Stomach (tissue), 4 donors: ENCODE measurements at regions not wholly inside any gene's neighbourhood (a gene's known extent, or its start where the extent isn't known, plus 50 kb on each side); places are given as distances from the start of the nearest gene placed in this dataset.

Source experiments
- CTCF ChIP-seq, 7 experiments: fragments of 450-650 bp in 4 of 7; fragments of 200-600 bp in 3 of 7; sonication (generic) in 3 of 7; IDR thresholded peaks; one replicate each; pipeline ENCODE4 v1.5.1; 2016 to 2019; ENCODE audit warnings: antibody characterized with exemption in 7 of 7, control low read depth in 2 of 7, mild to moderate bottlenecking in 1 of 7
- POLR2AphosphoS5 ChIP-seq, 3 donors: sonication (generic); formaldehyde crosslinking; IDR thresholded peaks; one replicate each; pipeline ENCODE4 v1.6.1; 2016; ENCODE audit warnings: antibody characterized with exemption in 3 of 3

DNA sequence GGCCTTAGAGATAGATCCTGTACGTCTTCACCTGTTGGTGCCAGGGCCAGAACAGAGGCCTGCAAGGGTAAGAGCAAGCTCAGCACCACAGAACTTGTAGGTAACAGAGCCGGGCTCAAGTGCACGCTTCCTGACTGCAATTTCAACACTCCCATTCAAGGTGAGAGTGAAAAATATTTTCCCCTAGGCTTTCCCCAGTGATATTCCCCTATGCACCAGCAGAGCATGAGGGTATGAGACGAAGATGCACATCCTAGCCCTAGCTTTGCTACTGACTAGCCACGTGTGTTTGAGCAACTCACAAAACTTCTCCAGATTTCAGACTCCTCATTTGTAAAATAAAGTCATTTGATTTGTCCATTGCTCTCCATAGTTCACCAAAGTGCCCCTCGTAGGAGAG, 411.6 kb downstream of the ZNF521 start:
- no peak for TF ChIP-seq CTCF (IDR thresholded peaks at IDR 0.05)
- no peak for TF ChIP-seq POLR2AphosphoS5 (IDR thresholded peaks at IDR 0.05)
